T47D (cell line): ENCODE measurements at regions not wholly inside any gene's neighbourhood (a gene's known extent, or its start where the extent isn't known, plus 50 kb on each side); places are given as distances from the start of the nearest gene placed in this dataset.
A peak's percentile ranks its signal among the peaks of the same experiment; 100 is the strongest.
"Not testable (repeated sequence)": the region's sequence is repeated elsewhere in the genome, so short reads cannot be mapped to it uniquely, and the experiment has no call there.

Experiments used
- DNase-seq, 2 experiments: peaks; one replicate each; pipeline versions ENCODE4 v3.0.0 to v3.0.0-alpha.2; 2011 to 2012; ENCODE audit warnings: low read depth in 1 of 2, low spot score in 1 of 2
- in situ Hi-C: cut with HindIII; loops from 2 replicates; pipeline ENCODE4 v1.10.0; 2016; ENCODE audit warnings: low sequenced_read_pairs, low pct_unique_long_range_greater_than_20kb

- in situ Hi-C loops: not testable (repeated sequence)
These were observed 110.3 kb upstream of the SPATA31A3 start for GRCh38 chr9:67102506-67103276.

GRCh38 chr9:67091104-67091503 is 98.8 kb upstream of the SPATA31A3 start:
- DNase-seq: not testable (repeated sequence)

More at GRCh38 chr9:67102506-67103276, 110.3 kb upstream of the SPATA31A3 start:
- not testable (repeated sequence) for DNase-seq

GRCh38 chr9:67086862-67087261 is 94.5 kb upstream of the SPATA31A3 start:
- in situ Hi-C loops, DNase-seq: not testable (repeated sequence)

More at GRCh38 chr9:67091104-67091503, 98.8 kb upstream of the SPATA31A3 start:
- in situ Hi-C loops: not testable (repeated sequence)

GRCh38 chr9:67066140-67066539 is 73.8 kb upstream of the SPATA31A3 start:
- in situ Hi-C loops: not testable (repeated sequence)
- DNase-seq: peak in 1 of 2 experiments; percentile 0

GRCh38 chr9:67058898-67059715 is 66.8 kb upstream of the SPATA31A3 start:
- DNase-seq: peak in 1 of 2 experiments; percentile 1
- in situ Hi-C loops: not testable (repeated sequence)
